HS-27A (cell line): ENCODE measurements at regions not wholly inside any gene's neighbourhood (a gene's known extent, or its start where the extent isn't known, plus 50 kb on each side); places are given as distances from the start of the nearest gene placed in this dataset.

Experiments
- DNase-seq: peaks from one replicate; pipeline ENCODE4 v3.0.0-alpha.2; 2012; ENCODE audit warnings: low read depth, missing footprints

GRCh38 chr18:27899893-27900292 lies 277.0 kb downstream of the CDH2 start:
- DNase-seq = no peak

GRCh38 chr18:27894746-27895145 lies 282.2 kb downstream of the CDH2 start:
- no peak for DNase-seq

GRCh38 chr18:27887711-27888495 lies 289.0 kb downstream of the CDH2 start:
- peak; percentile 49 for DNase-seq

- DNase-seq = peak; percentile 41
These were observed 289.6 kb downstream of the CDH2 start for GRCh38 chr18:27887287-27887686.

GRCh38 chr18:27879540-27879939 lies 297.4 kb downstream of the CDH2 start:
- DNase-seq = no peak

- no peak for DNase-seq
These were observed 305.2 kb downstream of the CDH2 start for GRCh38 chr18:27871726-27872125.

- DNase-seq = no peak
These were observed 307.2 kb downstream of the CDH2 start for GRCh38 chr18:27869735-27870134.

GRCh38 chr18:27865431-27865830 lies 311.5 kb downstream of the CDH2 start:
- DNase-seq = no peak

- no peak for DNase-seq
These were observed 313.0 kb downstream of the CDH2 start for GRCh38 chr18:27863780-27864430.

GRCh38 chr18:27862041-27862682 lies 314.8 kb downstream of the CDH2 start:
- no peak for DNase-seq

- DNase-seq = no peak
These were observed 315.4 kb downstream of the CDH2 start for GRCh38 chr18:27861539-27861938.

- no peak for DNase-seq
These were observed 316.2 kb downstream of the CDH2 start for GRCh38 chr18:27860701-27861107.

GRCh38 chr18:27860011-27860410 lies 316.9 kb downstream of the CDH2 start:
- DNase-seq = no peak

GRCh38 chr18:27856820-27857219 lies 320.1 kb downstream of the CDH2 start:
- DNase-seq = no peak

GRCh38 chr18:27855486-27855885 lies 321.4 kb downstream of the CDH2 start:
- no peak for DNase-seq

GRCh38 chr18:27854631-27855030 lies 322.3 kb downstream of the CDH2 start:
- DNase-seq = no peak

- DNase-seq = no peak
These were observed 328.6 kb downstream of the CDH2 start for GRCh38 chr18:27848336-27848735.

GRCh38 chr18:27847412-27847811 lies 329.5 kb downstream of the CDH2 start:
- DNase-seq = no peak

GRCh38 chr18:27845897-27846296 lies 331.0 kb downstream of the CDH2 start:
- no peak for DNase-seq

- DNase-seq = peak; percentile 87
These were observed 332.9 kb downstream of the CDH2 start for GRCh38 chr18:27843783-27844777.

- peak; percentile 81 for DNase-seq
These were observed 337.8 kb downstream of the CDH2 start for GRCh38 chr18:27839141-27839540.

GRCh38 chr18:27838225-27838624 lies 338.7 kb downstream of the CDH2 start:
- DNase-seq = no peak
